Pons (tissue), 1 donor: ENCODE measurements at regions not wholly inside any gene's neighbourhood (a gene's known extent, or its start where the extent isn't known, plus 50 kb on each side); places are given as distances from the start of the nearest gene placed in this dataset.

Experiments
- DNase-seq: peaks from one replicate; pipeline ENCODE4 v3.0.0-alpha.2; 2016; ENCODE audit warnings: low spot score

GRCh38 chr2:2993172-2993692 is 384.4 kb downstream of the EIPR1 start:
- no peak for DNase-seq

GRCh38 chr2:2992634-2993033 is 385.0 kb downstream of the EIPR1 start:
- DNase-seq = no peak

DNA sequence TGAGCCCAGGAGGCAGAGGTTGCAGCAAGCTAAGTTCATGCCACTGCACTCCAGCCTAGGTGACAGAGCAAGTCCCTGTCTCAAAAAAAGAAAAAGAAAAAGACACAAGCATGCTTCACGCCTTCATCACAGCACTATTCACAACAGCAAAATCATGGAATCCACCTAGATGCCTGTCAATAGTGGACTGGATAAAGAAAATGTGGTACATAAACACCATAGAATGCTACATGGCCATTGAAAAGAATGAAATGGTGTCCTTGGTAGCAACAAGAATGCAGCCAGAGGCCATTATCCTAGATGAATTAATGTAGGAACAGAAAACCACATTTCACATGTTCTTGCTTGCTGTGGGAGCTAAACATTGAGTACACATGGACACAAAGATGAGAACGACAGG is 392.6 kb downstream of the EIPR1 start:
- DNase-seq = no peak

DNA sequence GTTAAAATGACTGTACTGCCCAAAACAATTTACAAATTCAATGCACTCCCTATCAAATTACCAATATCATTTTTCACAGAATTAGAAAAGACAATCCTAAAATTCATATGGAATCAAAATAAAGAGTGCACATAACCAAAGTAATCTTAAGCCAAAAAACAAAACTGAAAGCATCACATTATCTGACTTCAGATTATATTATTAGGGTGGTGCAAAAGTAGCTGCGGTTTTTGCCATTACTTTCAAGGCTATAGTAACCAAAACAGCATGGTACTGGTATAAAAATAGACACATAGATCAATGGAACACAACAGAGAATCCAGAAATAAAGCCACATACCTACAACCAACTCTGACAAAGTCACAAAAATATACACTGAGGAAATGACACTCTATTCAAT is 396.6 kb downstream of the EIPR1 start:
- no peak for DNase-seq

DNA sequence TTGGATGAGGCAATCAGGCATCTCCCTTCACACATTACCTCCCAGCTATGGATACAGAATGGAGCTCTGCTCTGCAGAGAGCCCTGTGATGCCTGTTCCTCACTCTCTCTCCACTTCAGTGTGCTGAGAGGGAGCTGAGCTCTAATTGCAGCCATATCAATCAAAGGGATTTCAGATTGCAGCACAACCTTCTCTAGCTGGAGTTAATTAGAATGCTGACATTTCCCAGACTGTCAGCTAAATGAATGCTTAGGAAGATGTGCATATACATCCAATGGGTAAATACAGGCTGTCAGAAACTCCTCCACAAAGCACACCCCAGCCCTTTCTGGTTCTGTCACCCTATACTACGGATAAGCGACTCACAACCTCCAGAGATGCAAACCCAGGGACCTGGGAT is 402.6 kb downstream of the EIPR1 start:
- DNase-seq = no peak

- peak; percentile 13 for DNase-seq
These were observed 417.0 kb downstream of the EIPR1 start for GRCh38 chr2:2960441-2961133.

DNA sequence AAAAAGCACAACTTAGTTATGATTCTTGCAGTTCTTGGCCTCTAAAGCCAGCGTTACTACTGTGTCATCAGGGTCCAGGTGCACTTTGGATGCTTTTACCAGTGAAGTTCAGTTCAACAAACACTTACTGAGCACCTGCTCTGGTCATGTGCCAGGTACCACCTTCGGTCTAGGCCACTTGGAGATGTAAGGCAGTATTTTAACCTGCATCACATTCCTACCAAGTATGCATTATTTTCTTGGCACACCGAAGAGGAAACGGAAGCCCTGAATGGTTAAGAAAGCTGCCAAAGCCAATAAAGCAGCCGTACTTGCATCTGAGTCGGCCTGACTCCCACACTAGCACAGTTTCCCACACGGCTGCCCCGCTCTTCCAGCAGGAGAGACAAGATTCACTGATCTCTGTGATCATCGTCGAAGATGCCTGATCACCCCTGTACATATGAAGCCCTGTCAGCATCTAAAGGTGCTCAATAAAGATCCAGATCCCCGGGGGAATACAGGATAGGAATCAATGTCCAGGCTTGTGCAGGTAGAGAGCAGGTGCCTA is 427.1 kb downstream of the EIPR1 start:
- DNase-seq = no peak

DNA sequence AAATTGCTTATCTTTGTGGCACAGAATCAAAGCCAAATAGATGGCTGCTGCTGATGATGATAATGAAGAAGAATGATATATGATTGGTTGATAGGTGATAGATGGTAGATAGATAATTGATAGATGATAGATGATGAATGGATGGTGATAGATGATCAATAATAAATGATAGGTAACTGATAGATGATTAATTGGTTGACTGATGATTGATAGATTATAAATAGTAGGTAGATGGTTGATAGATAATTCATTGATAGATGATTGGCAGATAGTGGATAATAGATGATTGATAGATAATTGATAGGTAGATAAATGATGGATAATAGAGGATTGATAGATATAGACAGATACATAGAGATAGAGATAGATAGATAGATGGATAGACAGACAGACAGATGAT is 430.2 kb downstream of the EIPR1 start:
- DNase-seq = no peak

- no peak for DNase-seq
These were observed 434.7 kb downstream of the EIPR1 start for GRCh38 chr2:2942906-2943305.

- no peak for DNase-seq
These were observed 435.4 kb downstream of the EIPR1 start for GRCh38 chr2:2942225-2942624.

DNA sequence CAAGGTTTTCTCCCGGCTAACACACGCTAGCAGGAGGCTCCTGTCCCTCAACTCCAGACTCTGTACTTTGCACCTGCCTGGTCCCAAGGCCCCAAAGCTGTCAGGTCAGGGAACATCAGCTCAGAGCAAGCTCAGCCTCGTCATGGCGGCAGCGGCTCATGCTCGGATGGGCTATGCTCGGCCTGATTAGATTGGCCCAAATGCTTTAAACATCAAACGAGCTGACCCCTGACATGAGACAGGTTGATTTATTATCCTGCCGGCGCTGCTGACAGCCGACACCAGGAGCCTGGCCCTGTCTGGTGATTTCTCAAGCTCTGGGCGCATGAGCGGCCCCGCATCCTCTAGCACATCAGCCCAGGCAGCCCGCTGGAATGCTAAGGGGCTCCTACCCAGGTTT is 436.4 kb downstream of the EIPR1 start:
- DNase-seq = no peak

DNA sequence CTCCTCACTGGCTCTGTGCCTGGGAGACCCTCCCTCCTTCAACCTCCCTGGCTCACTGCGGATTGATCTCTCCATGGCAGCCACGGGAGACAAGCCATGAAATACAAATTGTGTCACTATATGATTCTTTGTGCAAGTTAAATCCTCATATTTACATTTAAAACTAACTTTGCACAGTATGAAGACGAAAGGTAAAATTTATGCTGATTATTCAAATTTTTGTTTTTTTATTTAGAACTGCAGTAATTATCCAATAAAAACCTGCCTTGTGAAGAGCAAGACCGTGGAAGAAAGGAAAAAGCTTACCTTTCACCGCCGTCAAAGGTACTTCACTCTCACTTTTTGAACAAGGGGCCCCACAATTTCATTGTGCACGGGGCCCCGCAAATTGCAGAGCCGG is 436.9 kb downstream of the EIPR1 start:
- no peak for DNase-seq

DNA sequence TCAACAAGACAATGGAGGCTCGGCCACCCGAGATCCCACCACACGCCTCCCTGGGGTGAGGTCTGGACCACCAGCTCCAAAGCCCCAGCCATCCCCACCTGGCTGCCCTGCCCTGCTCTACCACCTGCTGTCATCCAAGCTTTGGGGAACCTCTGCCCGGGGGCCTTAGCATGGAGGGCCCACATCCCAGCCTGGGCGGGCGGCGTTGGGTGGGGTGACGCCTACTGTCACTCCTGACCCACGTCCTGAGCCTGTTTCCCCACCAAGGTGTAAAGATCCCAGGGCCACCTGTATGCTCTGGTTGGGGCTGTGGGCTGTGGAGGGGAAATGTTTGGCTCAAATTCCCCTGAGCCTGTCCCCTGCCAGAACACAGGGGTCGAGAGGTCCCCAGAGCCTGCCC is 437.6 kb downstream of the EIPR1 start:
- DNase-seq = no peak

- DNase-seq = no peak
These were observed 438.4 kb downstream of the EIPR1 start for GRCh38 chr2:2939078-2939795.

GRCh38 chr2:2938481-2938880 is 439.1 kb downstream of the EIPR1 start:
- peak; percentile 23 for DNase-seq

GRCh38 chr2:2935445-2936149 is 442.0 kb downstream of the EIPR1 start:
- no peak for DNase-seq

- no peak for DNase-seq
These were observed 444.2 kb downstream of the EIPR1 start for GRCh38 chr2:2933426-2933825.

DNA sequence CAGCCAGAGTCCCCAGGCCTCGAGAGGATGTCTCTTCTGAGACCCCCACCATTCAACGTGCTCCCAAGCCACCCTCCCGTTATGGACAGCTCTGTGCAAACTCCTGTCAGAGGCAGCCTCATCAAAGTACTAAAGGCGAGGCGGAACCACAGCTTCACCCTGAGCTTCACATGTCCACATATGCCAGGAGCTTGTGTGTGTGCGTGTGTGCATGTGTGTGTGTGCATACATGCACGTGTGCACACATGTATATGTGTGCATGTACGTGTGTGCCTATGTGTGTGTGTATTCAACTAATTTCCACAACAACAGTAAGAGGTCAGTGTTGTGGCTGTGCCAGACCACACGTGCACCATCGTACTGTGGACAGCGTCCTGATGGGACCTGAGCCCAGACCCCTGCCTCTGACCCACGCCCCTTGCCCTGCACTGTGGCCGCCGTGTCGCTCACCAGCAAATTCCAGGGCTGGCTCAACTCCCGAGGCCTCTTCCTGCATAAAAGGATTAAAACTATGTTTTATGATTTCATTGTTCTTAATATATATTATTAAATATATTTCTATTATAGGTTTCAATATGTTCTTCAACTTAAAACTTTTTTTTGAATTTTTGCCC is 444.8 kb downstream of the EIPR1 start:
- no peak for DNase-seq

- no peak for DNase-seq
These were observed 445.4 kb downstream of the EIPR1 start for GRCh38 chr2:2932189-2932588.

GRCh38 chr2:2931318-2932075 is 446.1 kb downstream of the EIPR1 start:
- DNase-seq = no peak

- DNase-seq = no peak
These were observed 446.8 kb downstream of the EIPR1 start for GRCh38 chr2:2930841-2931240.

- no peak for DNase-seq
These were observed 450.8 kb downstream of the EIPR1 start for GRCh38 chr2:2926858-2927175.
